T47D (cell line): ENCODE measurements at regions not wholly inside any gene's neighbourhood (a gene's known extent, or its start where the extent isn't known, plus 50 kb on each side); places are given as distances from the start of the nearest gene placed in this dataset.
"Not testable (repeated sequence)": the region's sequence is repeated elsewhere in the genome, so short reads cannot be mapped to it uniquely, and the experiment has no call there.

Experiments used
- DNase-seq, 2 experiments: peaks; one replicate each; pipeline versions ENCODE4 v3.0.0 to v3.0.0-alpha.2; 2011 to 2012; ENCODE audit warnings: low read depth in 1 of 2, low spot score in 1 of 2
- JUND ChIP-seq: IDR thresholded peaks from 2 replicates; pipeline ENCODE4 v1.6.1; 2012; ENCODE audit warnings: low read depth
- in situ Hi-C: cut with HindIII; loops from 2 replicates; pipeline ENCODE4 v1.10.0; 2016; ENCODE audit warnings: low sequenced_read_pairs, low pct_unique_long_range_greater_than_20kb

DNA sequence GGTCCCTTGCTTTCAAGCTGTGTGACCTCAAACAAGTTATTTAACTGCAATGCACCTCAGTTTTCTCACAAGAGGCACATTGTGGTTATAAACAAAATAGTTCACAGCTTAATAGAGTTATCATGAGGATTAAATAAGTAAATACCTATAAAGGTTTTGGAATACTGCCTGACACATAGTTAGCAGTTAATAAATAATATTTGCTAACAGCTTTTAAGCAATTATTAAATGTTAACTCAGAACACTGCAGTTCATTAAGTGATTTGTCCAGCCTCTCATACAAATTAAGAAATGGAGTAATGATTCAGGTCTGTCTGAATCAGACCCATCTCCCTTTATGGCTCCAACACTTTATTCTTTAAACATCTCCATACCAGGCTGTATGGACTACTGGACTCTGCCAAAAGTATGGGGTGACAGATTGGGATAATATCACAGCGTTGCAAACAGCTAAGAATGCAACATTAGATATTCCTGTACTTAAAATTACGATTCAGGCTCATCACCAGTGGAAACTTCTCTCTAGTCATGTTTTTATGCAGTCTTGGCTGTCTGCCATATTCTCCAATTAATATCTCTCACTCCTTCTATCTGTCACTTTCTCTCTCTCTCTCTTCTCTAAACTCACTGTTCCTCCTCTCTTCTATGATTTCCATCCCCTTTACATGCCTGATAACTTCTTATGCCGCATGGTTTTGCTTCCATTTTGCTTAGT lies 370.6 kb upstream of the UBE2E3 start:
- in situ Hi-C loops, result no loop called here
- TF ChIP-seq JUND, result no peak
- DNase-seq, result no peak

DNA sequence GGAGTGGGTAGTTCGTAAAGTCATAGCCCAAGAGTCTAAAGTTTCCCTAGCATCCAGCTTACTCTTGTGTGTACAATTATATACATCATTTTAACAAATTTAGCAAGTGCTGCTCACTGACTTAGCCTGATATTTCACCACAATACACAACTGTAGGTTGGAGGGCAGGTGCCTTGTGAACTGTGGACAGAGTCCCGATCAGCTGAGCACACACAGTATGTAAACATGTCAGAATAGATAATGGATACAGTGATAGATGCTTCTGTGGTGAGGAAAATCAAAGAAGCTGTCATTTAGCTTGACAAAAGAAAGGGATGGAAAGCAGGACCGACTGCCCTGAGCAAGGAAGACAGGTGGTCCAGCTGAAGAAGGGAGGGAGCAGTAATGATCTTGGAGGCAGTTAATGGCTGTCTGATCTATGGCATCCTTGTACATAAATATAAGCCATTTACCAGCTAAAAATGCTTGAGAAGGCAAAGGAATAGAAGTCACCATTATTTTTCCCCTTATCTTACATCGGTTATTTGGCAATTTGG lies 372.8 kb upstream of the UBE2E3 start:
- in situ Hi-C loops, result no loop called here
- no peak for DNase-seq

DNA sequence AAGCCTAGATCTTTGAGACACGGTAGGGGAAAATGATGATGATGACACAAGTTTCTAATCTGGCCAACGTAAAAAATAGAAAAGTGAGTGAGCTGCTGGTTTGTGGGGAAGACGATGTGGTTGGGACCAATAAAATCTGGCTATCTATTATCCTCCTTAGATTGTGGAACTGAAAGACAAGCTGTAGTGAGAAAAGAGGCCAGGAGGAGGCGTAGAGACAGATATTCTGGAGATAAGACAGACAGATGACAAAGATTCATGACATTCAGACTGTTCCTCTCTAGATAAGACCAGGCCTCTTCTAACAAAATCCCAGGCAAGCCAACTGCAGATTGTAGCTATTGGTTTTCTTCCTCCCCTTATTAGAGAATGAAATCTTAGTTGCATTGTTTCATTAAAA lies 376.3 kb upstream of the UBE2E3 start:
- no peak for DNase-seq
- in situ Hi-C loops, result no loop called here
- no peak for TF ChIP-seq JUND

More for the DNA sequence above, 372.8 kb upstream of the UBE2E3 start:
- TF ChIP-seq JUND, result no peak

DNA sequence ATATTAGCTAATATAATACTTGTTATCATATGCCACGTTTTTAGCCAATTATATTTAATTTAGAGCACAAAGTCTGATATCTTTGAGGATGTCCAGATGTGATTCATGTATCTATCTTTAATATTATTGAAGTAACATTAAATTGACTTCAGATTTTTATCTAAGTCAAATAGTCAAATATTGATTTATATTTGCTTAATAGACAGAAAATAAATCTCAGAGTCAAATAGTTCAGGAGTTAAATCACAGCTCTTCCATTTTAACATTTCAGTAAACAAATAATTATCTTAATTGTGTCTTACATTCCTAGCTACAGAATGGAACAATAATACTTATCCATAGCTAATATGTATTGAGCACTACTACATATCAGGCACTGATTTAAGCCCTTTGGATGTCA lies 379.4 kb upstream of the UBE2E3 start:
- TF ChIP-seq JUND, result no peak
- in situ Hi-C loops, result no loop called here
- no peak for DNase-seq

DNA sequence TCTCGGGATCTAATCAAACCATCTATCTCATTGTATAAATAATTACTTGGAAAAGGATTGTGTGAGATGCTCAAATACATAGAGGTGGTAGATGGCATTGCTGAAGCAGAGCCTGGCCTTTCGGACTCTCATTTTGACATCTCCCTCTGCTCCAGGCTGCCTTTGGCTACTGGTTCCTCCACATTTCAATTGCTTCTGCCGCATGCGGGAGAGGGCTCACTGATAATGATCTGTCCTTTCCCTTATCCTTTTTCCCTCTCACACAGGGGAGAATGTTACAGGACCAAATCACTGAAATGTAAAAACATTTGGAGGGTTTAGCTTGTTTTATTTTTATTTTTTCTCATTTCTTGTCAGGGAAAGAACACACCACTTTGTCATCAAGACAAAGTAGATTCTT lies 380.6 kb upstream of the UBE2E3 start:
- TF ChIP-seq JUND, result no peak
- peak in 1 of 2 experiments; percentile 3 for DNase-seq
- in situ Hi-C loops, result no loop called here

DNA sequence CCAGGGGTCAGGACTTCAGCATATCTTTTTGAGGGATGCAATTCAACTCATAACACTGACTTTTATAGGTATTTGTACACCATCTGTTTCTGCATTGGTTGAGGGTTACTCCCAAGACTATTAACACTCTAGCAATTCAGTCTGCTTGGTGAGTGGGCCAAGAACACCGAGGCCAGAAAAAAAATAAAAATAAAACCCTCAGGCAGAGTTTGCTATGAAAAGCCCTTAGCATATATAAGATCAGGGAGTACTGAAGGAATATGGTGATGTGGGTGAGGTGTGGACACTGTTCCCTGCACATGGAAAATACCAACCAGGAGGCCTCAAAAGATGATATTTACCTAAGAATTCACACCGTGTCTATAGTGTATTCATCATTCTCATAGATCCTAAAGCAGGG lies 383.2 kb upstream of the UBE2E3 start:
- in situ Hi-C loops, result no loop called here
- no peak for TF ChIP-seq JUND
- no peak for DNase-seq

DNA sequence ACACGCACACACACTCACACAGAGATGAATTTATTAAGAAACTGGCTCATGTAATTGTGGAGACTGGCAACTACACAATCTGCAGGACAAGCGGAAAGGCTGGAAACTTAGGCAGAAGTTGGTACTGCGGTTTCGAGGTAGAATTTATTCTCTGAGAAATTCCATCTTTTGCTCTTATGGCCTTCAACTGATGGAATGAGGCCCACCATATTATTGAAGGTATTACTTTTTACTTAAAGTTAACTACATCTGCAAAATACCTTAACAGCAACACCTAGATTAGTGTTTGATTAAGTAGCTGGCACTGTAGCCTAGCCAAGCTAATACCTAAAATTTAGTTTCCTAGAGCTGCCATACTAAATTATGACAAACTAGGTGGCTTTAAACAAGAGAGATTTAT lies 384.0 kb upstream of the UBE2E3 start:
- no peak for TF ChIP-seq JUND
- in situ Hi-C loops, result no loop called here
- no peak for DNase-seq

DNA sequence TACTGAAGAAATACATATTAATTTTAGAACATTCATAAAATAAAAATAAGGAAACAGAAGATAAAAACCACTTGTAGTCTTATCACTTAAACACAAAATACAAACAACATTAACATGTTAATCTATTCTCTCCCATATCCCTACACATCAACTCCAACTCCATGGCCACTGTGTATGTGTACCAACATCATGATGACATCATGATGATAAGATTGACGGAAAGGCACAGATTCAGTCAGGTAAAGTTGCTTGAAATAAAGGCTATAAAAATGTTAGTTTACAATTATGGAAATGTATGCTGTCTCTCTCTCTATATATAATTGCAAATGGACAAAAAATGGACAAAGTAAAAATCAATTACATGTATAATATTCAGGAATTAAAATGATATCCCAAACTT lies 388.5 kb upstream of the UBE2E3 start:
- TF ChIP-seq JUND, result no peak

DNA sequence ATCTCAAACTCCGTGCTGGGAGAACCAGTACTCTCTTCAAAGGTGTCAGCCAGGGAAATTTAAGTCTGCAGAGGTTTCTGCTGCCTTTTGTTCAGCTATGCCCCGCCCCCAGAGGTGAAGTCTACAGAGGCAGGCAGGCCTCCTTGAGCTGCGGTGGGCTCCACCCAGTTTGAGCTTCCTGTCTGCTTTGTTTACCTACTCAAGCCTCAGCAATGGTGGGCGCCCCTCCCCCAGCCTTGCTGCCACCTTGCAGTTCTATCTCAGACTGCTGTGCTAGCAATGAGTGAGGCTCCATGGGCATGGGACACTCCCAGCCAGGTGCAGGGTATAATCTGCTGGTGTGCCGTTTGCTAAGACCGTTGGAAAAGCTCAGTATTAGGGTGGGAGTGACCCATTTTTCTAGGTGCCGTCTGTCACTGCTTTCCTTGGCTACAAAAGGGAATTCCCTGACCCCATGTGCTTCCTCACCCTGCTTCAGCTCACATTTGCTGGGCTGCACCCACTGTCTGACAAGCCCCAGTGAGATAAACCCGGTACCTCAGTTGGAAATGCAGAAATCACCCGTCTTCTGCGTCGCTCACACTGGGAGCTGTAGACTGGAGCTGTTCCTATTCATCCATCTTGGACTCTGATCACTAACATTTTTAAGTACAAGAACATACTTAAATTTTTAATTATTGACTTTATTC lies 389.2 kb upstream of the UBE2E3 start:
- in situ Hi-C loops, DNase-seq: not testable (repeated sequence)

More for the DNA sequence above, 388.5 kb upstream of the UBE2E3 start:
- no peak for DNase-seq
- in situ Hi-C loops, result no loop called here

DNA sequence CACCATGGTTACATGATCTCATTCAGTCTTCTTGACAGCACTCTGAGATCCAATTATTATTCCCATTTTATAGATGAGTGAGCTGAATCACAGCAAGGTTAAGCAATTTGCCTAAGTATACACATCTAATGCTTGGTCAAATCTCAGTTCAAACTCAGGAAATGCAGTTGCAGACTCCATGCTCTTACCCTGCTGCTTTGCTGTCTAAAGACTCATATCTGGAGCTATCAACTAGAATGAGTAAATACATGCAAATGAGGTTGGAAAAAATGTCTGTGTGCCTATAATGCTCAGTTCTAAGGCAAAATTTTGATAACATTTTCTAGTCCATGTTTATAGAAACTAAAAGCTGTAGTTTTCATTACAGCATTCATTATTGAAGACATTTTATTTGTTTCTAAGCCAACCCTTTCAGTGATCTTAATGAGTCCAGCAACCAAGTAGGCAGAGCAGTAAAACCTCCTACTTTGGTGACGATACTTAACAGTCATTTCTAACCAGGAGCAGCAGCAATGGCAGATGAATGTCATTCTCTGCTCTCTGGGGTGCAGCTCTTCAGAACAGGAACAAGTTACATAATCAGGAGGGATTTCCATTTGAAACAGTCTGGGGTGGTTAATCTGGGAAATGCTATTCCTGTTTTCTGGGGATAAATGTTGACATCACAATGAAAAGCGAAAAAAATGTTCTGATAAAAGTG lies 396.8 kb upstream of the UBE2E3 start:
- no peak for TF ChIP-seq JUND
- no peak for DNase-seq
- in situ Hi-C loops, result no loop called here

DNA sequence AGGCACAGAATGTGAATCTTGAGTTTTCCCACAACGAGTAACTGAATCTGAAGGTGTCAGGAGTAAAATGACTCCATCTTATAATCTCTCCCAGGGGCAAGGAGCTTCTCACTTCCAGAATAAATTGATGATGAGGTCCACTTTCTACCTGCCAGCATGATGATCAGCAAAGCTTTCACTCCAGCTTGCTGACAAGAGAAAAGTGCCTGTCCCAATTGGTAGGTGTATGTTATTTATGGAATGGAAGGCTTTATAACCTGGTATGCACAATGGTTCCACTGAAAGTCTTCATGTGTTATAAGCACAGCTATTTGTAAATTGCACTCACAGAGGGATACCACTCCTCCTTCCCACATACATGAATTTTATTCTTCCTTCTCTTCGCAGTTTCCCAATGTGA lies 401.0 kb upstream of the UBE2E3 start:
- no peak for DNase-seq
- in situ Hi-C loops, result no loop called here
- no peak for TF ChIP-seq JUND

DNA sequence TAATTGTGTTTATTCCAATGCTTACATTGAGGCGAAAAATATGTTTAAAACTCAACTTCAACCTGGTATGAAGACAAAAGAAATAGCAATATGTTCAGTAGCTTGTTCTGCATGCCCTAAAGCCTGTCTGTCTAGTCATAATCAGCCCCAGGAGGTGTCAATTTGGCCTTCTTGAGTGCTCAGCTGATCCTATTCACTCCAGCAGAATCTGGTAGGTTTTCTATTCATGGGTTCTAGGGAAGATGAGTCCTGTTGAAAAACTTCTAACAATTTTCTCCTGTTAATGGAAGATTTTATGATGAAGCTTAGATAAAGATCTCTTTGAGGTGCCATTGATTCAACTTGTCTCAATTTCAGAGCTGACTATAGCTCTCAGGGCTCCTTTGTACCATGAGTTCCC lies 402.0 kb upstream of the UBE2E3 start:
- no peak for TF ChIP-seq JUND
- in situ Hi-C loops, result no loop called here
- no peak for DNase-seq

DNA sequence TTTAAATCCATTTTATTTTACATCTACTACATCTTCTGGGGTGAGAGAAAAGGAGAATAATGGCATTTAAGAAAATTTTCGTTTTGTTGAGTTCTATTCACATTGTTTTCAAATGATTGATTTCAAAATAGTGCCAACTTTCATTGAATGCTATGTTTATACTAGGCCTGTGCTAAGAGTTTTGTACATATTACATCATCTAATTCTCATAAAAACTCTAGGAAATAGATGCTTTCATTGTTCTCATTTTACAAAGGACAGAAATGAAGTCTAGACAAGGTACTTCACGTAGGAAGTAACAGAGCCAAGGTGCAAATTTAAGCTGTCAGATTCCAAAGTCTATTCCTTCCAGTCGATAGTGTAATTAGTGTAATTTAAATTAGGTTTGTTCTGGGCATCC lies 402.8 kb upstream of the UBE2E3 start:
- DNase-seq, result no peak
- in situ Hi-C loops, result no loop called here
- TF ChIP-seq JUND, result no peak
